ENCODE measurements at regions not wholly inside any gene's neighbourhood (a gene's known extent, or its start where the extent isn't known, plus 50 kb on each side); places are given as distances from the start of the nearest gene placed in this dataset.

DNA sequence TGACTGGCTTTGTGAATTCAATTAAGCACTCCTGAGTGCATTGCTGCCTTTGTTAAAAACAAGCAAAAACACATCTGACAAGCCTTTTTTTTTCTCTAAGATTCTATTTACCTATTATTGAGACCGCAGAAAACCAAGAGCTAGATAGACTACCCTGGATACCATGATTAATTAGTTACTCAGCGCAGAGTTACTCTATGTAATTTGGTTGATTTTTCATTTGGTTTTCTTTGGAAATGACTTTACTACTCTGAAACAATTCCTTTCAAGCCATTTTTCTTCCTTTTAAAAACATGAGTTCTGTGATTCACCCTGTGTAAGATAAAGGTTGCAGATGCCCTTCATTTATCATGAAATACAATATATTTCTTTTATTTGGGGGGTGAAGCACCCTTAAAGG, 421.6 kb upstream of the PIK3R1 start:
- TF ChIP-seq, protein P1, sequence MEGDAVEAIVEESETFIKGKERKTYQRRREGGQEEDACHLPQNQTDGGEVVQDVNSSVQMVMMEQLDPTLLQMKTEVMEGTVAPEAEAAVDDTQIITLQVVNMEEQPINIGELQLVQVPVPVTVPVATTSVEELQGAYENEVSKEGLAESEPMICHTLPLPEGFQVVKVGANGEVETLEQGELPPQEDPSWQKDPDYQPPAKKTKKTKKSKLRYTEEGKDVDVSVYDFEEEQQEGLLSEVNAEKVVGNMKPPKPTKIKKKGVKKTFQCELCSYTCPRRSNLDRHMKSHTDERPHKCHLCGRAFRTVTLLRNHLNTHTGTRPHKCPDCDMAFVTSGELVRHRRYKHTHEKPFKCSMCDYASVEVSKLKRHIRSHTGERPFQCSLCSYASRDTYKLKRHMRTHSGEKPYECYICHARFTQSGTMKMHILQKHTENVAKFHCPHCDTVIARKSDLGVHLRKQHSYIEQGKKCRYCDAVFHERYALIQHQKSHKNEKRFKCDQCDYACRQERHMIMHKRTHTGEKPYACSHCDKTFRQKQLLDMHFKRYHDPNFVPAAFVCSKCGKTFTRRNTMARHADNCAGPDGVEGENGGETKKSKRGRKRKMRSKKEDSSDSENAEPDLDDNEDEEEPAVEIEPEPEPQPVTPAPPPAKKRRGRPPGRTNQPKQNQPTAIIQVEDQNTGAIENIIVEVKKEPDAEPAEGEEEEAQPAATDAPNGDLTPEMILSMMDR (optimal IDR thresholded peaks at IDR 0.05 in 1 of 3, IDR thresholded peaks at IDR 0.05 in 1 of 3, conservative IDR thresholded peaks at IDR 0.05 in 1 of 3; ENCODE audit: extremely low read depth in 1 of 3, insufficient read depth in 2 of 3, low read length in 3 of 3) = no peak
- no peak for TF ChIP-seq EZH2 (IDR thresholded peaks at IDR 0.05; ENCODE audit: low read length)
- dilution Hi-C loops (cut with MboI; ENCODE audit: extremely low pct_ligation_motif_present, low sequenced_read_pairs) = no loop called here
- Histone ChIP-seq H3K9me1 (ENCODE audit: control insufficient read depth, extremely low read depth, insufficient read depth, low read length) (no peaks in the 10 kb centered on the region), H3K36me3 (ENCODE audit: control insufficient read depth in 2 of 2, extremely low read depth in 1 of 2, insufficient read depth in 2 of 2, low read length in 2 of 2) (no peaks in the 10 kb centered on the region), H4K20me1 (ENCODE audit: control insufficient read depth, extremely low read depth, insufficient read depth, low read length) (no peaks in the 10 kb centered on the region), H3K4me1 (ENCODE audit: control insufficient read depth, extremely low read depth, insufficient read depth, low read length) (peaks cover 3% of the 10 kb centered on the region), H3K79me2 (ENCODE audit: control insufficient read depth, insufficient read depth, low read length) (no peaks in the 10 kb centered on the region), H3K4me2 (ENCODE audit: control insufficient read depth, extremely low read depth, insufficient read depth, low read depth, low read length) (no peak overlapping the region), H3K27me3 (ENCODE audit: control insufficient read depth, extremely low read depth, insufficient read depth, low read length) (no peaks in the 10 kb centered on the region), H2AFZ (ENCODE audit: control insufficient read depth, low read length) (no peak overlapping the region), H3K9ac (ENCODE audit: control insufficient read depth, extremely low read depth, insufficient read depth, low read length) (no peak overlapping the region), H3K4me3 (ENCODE audit: control insufficient read depth in 2 of 3, extremely low read depth in 1 of 3, insufficient read depth in 2 of 3, low read depth in 1 of 3, low read length in 3 of 3) (no peak overlapping the region), H3K9me3 (ENCODE audit: control insufficient read depth, low read depth, low read length) (no peaks in the 10 kb centered on the region), H3K27ac (ENCODE audit: control insufficient read depth, insufficient read depth, low read length) (no peak overlapping the region)
- DNase-seq (ENCODE audit: low read depth, low spot score) (no peak), FAIRE-seq (no peak)

- Histone ChIP-seq H3K4me1 (ENCODE audit: control insufficient read depth, extremely low read depth, insufficient read depth, low read length) (peaks cover 3% of the 10 kb centered on the region), H3K9me3 (ENCODE audit: control insufficient read depth, low read depth, low read length) (no peaks in the 10 kb centered on the region), H4K20me1 (ENCODE audit: control insufficient read depth, extremely low read depth, insufficient read depth, low read length) (no peaks in the 10 kb centered on the region), H3K79me2 (ENCODE audit: control insufficient read depth, insufficient read depth, low read length) (no peaks in the 10 kb centered on the region), H3K4me2 (ENCODE audit: control insufficient read depth, extremely low read depth, insufficient read depth, low read depth, low read length) (no peak overlapping the region), H3K27ac (ENCODE audit: control insufficient read depth, insufficient read depth, low read length) (no peak overlapping the region), H3K36me3 (ENCODE audit: control insufficient read depth in 2 of 2, extremely low read depth in 1 of 2, insufficient read depth in 2 of 2, low read length in 2 of 2) (no peaks in the 10 kb centered on the region), H3K9ac (ENCODE audit: control insufficient read depth, extremely low read depth, insufficient read depth, low read length) (no peak overlapping the region), H2AFZ (ENCODE audit: control insufficient read depth, low read length) (no peak overlapping the region), H3K9me1 (ENCODE audit: control insufficient read depth, extremely low read depth, insufficient read depth, low read length) (no peaks in the 10 kb centered on the region), H3K27me3 (ENCODE audit: control insufficient read depth, extremely low read depth, insufficient read depth, low read length) (no peaks in the 10 kb centered on the region), H3K4me3 (ENCODE audit: control insufficient read depth in 2 of 3, extremely low read depth in 1 of 3, insufficient read depth in 2 of 3, low read depth in 1 of 3, low read length in 3 of 3) (no peak overlapping the region)
- TF ChIP-seq EZH2 (IDR thresholded peaks at IDR 0.05; ENCODE audit: low read length) = no peak
- TF ChIP-seq, protein P1 (optimal IDR thresholded peaks at IDR 0.05 in 1 of 3, IDR thresholded peaks at IDR 0.05 in 1 of 3, conservative IDR thresholded peaks at IDR 0.05 in 1 of 3; ENCODE audit: extremely low read depth in 1 of 3, insufficient read depth in 2 of 3, low read length in 3 of 3) = no peak
- dilution Hi-C loops (cut with MboI; ENCODE audit: extremely low pct_ligation_motif_present, low sequenced_read_pairs) = no loop called here
- FAIRE-seq (no peak), DNase-seq (ENCODE audit: low read depth, low spot score) (no peak)
Observed at GRCh38 chr5:67793418-67793817, 422.1 kb upstream of the PIK3R1 start.
